ENCODE measurements at regions not wholly inside any gene's neighbourhood (a gene's known extent, or its start where the extent isn't known, plus 50 kb on each side); places are given as distances from the start of the nearest gene placed in this dataset.

- Histone ChIP-seq H3K27ac (ENCODE audit: extremely low read depth, low read depth, low read length) (no peak overlapping the region), H3K9me3 (ENCODE audit: control insufficient read depth, insufficient read depth, low read depth, low read length) (no peaks in the 10 kb centered on the region), H3K4me1 (ENCODE audit: control insufficient read depth, insufficient read depth, low read length) (no peaks in the 10 kb centered on the region), H3K36me3 (ENCODE audit: control insufficient read depth in 2 of 2, insufficient read depth in 1 of 2, low read length in 2 of 2) (no peaks in the 10 kb centered on the region), H3K4me3 (ENCODE audit: low read depth, low read length) (no peak overlapping the region)
- CTCF ChIA-PET, result no interaction called here
- TF ChIP-seq KLF7 (tag by site-specific recombination; IDR thresholded peaks at IDR 0.05; ENCODE audit: borderline replicate concordance), result no peak
- no peak for TF ChIP-seq ZFP3 (tag by site-specific recombination; IDR thresholded peaks at IDR 0.05; ENCODE audit: low read depth)
- TF ChIP-seq OVOL3 (tag by site-specific recombination; IDR thresholded peaks at IDR 0.05), result no peak
- TF ChIP-seq MYNN (tag by site-specific recombination; IDR thresholded peaks at IDR 0.05; ENCODE audit: borderline replicate concordance), result no peak
- no peak for TF ChIP-seq SALL2 (tag by site-specific recombination; IDR thresholded peaks at IDR 0.05; ENCODE audit: borderline replicate concordance)
- POLR2A ChIA-PET, result no interaction called here
These were observed 1805.4 kb downstream of the C4orf33 start for GRCh38 chr4:130901321-130901720.

GRCh38 chr4:130922955-130923354, 1827.0 kb downstream of the C4orf33 start:
- Histone ChIP-seq H3K4me3 (ENCODE audit: low read depth, low read length) (no peak overlapping the region), H3K27ac (ENCODE audit: extremely low read depth, low read depth, low read length) (no peak overlapping the region), H3K4me1 (ENCODE audit: control insufficient read depth, insufficient read depth, low read length) (no peaks in the 10 kb centered on the region), H3K9me3 (ENCODE audit: control insufficient read depth, insufficient read depth, low read depth, low read length) (no peaks in the 10 kb centered on the region), H3K36me3 (ENCODE audit: control insufficient read depth in 2 of 2, insufficient read depth in 1 of 2, low read length in 2 of 2) (no peaks in the 10 kb centered on the region)
- TF ChIP-seq ZEB2 (tag by site-specific recombination; IDR thresholded peaks at IDR 0.05), result no peak
- TF ChIP-seq ZNF169 (tag by site-specific recombination; IDR thresholded peaks at IDR 0.05), result no peak
- no peak for TF ChIP-seq ZBTB1 (tag by site-specific recombination; IDR thresholded peaks at IDR 0.05)
- no peak for TF ChIP-seq OVOL3 (tag by site-specific recombination; IDR thresholded peaks at IDR 0.05)
- TF ChIP-seq, protein P1, sequence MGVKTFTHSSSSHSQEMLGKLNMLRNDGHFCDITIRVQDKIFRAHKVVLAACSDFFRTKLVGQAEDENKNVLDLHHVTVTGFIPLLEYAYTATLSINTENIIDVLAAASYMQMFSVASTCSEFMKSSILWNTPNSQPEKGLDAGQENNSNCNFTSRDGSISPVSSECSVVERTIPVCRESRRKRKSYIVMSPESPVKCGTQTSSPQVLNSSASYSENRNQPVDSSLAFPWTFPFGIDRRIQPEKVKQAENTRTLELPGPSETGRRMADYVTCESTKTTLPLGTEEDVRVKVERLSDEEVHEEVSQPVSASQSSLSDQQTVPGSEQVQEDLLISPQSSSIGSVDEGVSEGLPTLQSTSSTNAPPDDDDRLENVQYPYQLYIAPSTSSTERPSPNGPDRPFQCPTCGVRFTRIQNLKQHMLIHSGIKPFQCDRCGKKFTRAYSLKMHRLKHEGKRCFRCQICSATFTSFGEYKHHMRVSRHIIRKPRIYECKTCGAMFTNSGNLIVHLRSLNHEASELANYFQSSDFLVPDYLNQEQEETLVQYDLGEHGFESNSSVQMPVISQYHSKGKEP (tag by site-specific recombination; IDR thresholded peaks at IDR 0.05), result no peak
- no peak for TF ChIP-seq MZF1 (tag by site-specific recombination; IDR thresholded peaks at IDR 0.05; ENCODE audit: borderline replicate concordance)
- TF ChIP-seq ZNF174 (tag by site-specific recombination; IDR thresholded peaks at IDR 0.05), result no peak
- TF ChIP-seq, protein P2, sequence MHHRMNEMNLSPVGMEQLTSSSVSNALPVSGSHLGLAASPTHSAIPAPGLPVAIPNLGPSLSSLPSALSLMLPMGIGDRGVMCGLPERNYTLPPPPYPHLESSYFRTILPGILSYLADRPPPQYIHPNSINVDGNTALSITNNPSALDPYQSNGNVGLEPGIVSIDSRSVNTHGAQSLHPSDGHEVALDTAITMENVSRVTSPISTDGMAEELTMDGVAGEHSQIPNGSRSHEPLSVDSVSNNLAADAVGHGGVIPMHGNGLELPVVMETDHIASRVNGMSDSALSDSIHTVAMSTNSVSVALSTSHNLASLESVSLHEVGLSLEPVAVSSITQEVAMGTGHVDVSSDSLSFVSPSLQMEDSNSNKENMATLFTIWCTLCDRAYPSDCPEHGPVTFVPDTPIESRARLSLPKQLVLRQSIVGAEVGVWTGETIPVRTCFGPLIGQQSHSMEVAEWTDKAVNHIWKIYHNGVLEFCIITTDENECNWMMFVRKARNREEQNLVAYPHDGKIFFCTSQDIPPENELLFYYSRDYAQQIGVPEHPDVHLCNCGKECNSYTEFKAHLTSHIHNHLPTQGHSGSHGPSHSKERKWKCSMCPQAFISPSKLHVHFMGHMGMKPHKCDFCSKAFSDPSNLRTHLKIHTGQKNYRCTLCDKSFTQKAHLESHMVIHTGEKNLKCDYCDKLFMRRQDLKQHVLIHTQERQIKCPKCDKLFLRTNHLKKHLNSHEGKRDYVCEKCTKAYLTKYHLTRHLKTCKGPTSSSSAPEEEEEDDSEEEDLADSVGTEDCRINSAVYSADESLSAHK (tag by site-specific recombination; IDR thresholded peaks at IDR 0.05), result no peak
- TF ChIP-seq WT1 (tag by site-specific recombination; IDR thresholded peaks at IDR 0.05), result no peak
- no peak for TF ChIP-seq KLF17 (tag by site-specific recombination; IDR thresholded peaks at IDR 0.05)
- TF ChIP-seq ZIC2 (tag by site-specific recombination; IDR thresholded peaks at IDR 0.05), result no peak
- TF ChIP-seq ZNF530 (tag by site-specific recombination; IDR thresholded peaks at IDR 0.05; ENCODE audit: low read depth), result no peak
- TF ChIP-seq, protein P3, sequence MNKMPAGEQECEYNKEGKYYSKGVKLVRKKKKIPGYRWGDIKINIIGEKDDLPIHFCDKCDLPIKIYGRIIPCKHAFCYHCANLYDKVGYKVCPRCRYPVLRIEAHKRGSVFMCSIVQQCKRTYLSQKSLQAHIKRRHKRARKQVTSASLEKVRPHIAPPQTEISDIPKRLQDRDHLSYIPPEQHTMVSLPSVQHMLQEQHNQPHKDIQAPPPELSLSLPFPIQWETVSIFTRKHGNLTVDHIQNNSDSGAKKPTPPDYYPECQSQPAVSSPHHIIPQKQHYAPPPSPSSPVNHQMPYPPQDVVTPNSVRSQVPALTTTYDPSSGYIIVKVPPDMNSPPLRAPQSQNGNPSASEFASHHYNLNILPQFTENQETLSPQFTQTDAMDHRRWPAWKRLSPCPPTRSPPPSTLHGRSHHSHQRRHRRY (tag by site-specific recombination; IDR thresholded peaks at IDR 0.05), result no peak
- TF ChIP-seq SALL2 (tag by site-specific recombination; IDR thresholded peaks at IDR 0.05; ENCODE audit: borderline replicate concordance), result no peak
- no peak for TF ChIP-seq ZNF621 (tag by site-specific recombination; IDR thresholded peaks at IDR 0.05)
- no peak for TF ChIP-seq PRDM1 (tag by site-specific recombination; IDR thresholded peaks at IDR 0.05)
- TF ChIP-seq ZNF426 (tag by site-specific recombination; IDR thresholded peaks at IDR 0.05), result no peak
- POLR2A ChIA-PET, result no interaction called here
- CTCF ChIA-PET, result no interaction called here

Measured in HEK293 (cell line).